Upper lobe of right lung (tissue), 1 donor: ENCODE measurements at regions not wholly inside any gene's neighbourhood (a gene's known extent, or its start where the extent isn't known, plus 50 kb on each side); places are given as distances from the start of the nearest gene placed in this dataset.

Experiments
- ATAC-seq: fragments of 200-7000 bp; cut with Tn5 transposase; one replicate; pipeline ENCODE4 v1.9.1; 2020; ENCODE audit warnings: mild to moderate bottlenecking, moderate library complexity
- DNase-seq: peaks from one replicate; pipeline ENCODE4 v3.0.0-alpha.2; 2020
- H3K27ac ChIP-seq: fragments of 200-600 bp; one replicate; pipeline ENCODE4 v1.8.0; 2022
- H3K27me3 ChIP-seq: fragments of 200-600 bp; one replicate; pipeline ENCODE4 v1.8.0; 2022; ENCODE audit warnings: mild to moderate bottlenecking
- H3K36me3 ChIP-seq: fragments of 200-600 bp; one replicate; pipeline ENCODE4 v1.8.0; 2022
- H3K4me1 ChIP-seq: fragments of 200-600 bp; one replicate; pipeline ENCODE4 v1.8.0; 2022
- H3K4me3 ChIP-seq: fragments of 200-600 bp; one replicate; pipeline ENCODE4 v1.8.0; 2022; ENCODE audit warnings: mild to moderate bottlenecking
- H3K9me3 ChIP-seq: fragments of 200-600 bp; one replicate; pipeline ENCODE4 v1.8.0; 2022
- CTCF ChIP-seq: fragments of 200-600 bp; IDR thresholded peaks from one replicate; pipeline ENCODE4 v1.8.0; 2022; ENCODE audit warnings: antibody characterized with exemption
- intact Hi-C: fragments of 100-400 bp; cut with DNase I; formaldehyde crosslinking; loops from one replicate; pipeline ENCODE4 v1.11.0; 2022
- donor health status: DM: no; HTN: yes; CAD: no; lungs with severe emphysema.

GRCh38 chrY:7736847-7737365 is 825.4 kb upstream of the AMELY start:
- Histone ChIP-seq H3K27ac (no peak overlapping the region), H3K4me1 (no peaks in the 10 kb centered on the region), H3K4me3 (no peak overlapping the region), H3K27me3 (no peaks in the 10 kb centered on the region), H3K9me3 (no peaks in the 10 kb centered on the region), H3K36me3 (no peaks in the 10 kb centered on the region)
- intact Hi-C loops, result no loop called here
- ATAC-seq (no peak), DNase-seq (no peak)
- TF ChIP-seq CTCF, result no peak

- intact Hi-C loops, result no loop called here
- Histone ChIP-seq H3K36me3 (no peaks in the 10 kb centered on the region), H3K27me3 (no peaks in the 10 kb centered on the region), H3K4me1 (no peaks in the 10 kb centered on the region), H3K9me3 (no peaks in the 10 kb centered on the region), H3K27ac (no peak overlapping the region), H3K4me3 (no peak overlapping the region)
- ATAC-seq, result no peak
- no peak for TF ChIP-seq CTCF
- no peak for DNase-seq
Measured at GRCh38 chrY:7731651-7732050, 820.1 kb upstream of the AMELY start.

- Histone ChIP-seq H3K27ac (no peak overlapping the region), H3K9me3 (no peaks in the 10 kb centered on the region), H3K4me3 (no peak overlapping the region), H3K4me1 (no peaks in the 10 kb centered on the region), H3K27me3 (no peaks in the 10 kb centered on the region), H3K36me3 (no peaks in the 10 kb centered on the region)
- ATAC-seq (no peak), DNase-seq (no peak)
- no peak for TF ChIP-seq CTCF
- intact Hi-C loops, result no loop called here
Measured at GRCh38 chrY:7730664-7731063, 819.1 kb upstream of the AMELY start.

- Histone ChIP-seq H3K4me3 (no peak overlapping the region), H3K9me3 (no peaks in the 10 kb centered on the region), H3K4me1 (no peaks in the 10 kb centered on the region), H3K36me3 (no peaks in the 10 kb centered on the region), H3K27ac (no peak overlapping the region), H3K27me3 (no peaks in the 10 kb centered on the region)
- DNase-seq, result no peak
- ATAC-seq, result no peak
- TF ChIP-seq CTCF, result no peak
- intact Hi-C loops, result no loop called here
Measured at GRCh38 chrY:7730071-7730470, 818.5 kb upstream of the AMELY start.

GRCh38 chrY:7729318-7730011 is 817.9 kb upstream of the AMELY start:
- Histone ChIP-seq H3K4me1 (no peaks in the 10 kb centered on the region), H3K36me3 (no peaks in the 10 kb centered on the region), H3K27ac (no peak overlapping the region), H3K4me3 (no peak overlapping the region), H3K27me3 (no peaks in the 10 kb centered on the region), H3K9me3 (no peaks in the 10 kb centered on the region)
- ATAC-seq (no peak), DNase-seq (no peak)
- TF ChIP-seq CTCF, result no peak
- intact Hi-C loops, result no loop called here

- no peaks in the 10 kb centered on the region for H3K4me1 ChIP-seq
- no peaks in the 10 kb centered on the region for H3K27me3 ChIP-seq
- H3K36me3 ChIP-seq, result no peaks in the 10 kb centered on the region
- no peak for DNase-seq
- ATAC-seq, result no peak
- no peaks in the 10 kb centered on the region for H3K9me3 ChIP-seq
- intact Hi-C loops, result no loop called here
- H3K4me3 ChIP-seq, result no peak overlapping the region
- no peak overlapping the region for H3K27ac ChIP-seq
- no peak for TF ChIP-seq CTCF
Measured at GRCh38 chrY:7728935-7729317, 817.4 kb upstream of the AMELY start.
